DND-41 (cell line): ENCODE measurements at regions not wholly inside any gene's neighbourhood (a gene's known extent, or its start where the extent isn't known, plus 50 kb on each side); places are given as distances from the start of the nearest gene placed in this dataset.

Source experiments
- EZH2 ChIP-seq: IDR thresholded peaks from 3 replicates; pipeline ENCODE4 v1.6.1; 2012; ENCODE audit warnings: borderline replicate concordance, low read depth, mild to moderate bottlenecking, moderate library complexity, low read length, inconsistent platforms; ENCODE audit not compliant: severe bottlenecking
- TF ChIP-seq, protein P1 (sequence below): IDR thresholded peaks from 2 replicates; pipeline ENCODE4 v1.5.1; 2012; ENCODE audit warnings: borderline replicate concordance, low read length, moderate library complexity, mild to moderate bottlenecking; ENCODE audit not compliant: poor library complexity, severe bottlenecking; ENCODE audit errors: extremely low read depth

DNA sequence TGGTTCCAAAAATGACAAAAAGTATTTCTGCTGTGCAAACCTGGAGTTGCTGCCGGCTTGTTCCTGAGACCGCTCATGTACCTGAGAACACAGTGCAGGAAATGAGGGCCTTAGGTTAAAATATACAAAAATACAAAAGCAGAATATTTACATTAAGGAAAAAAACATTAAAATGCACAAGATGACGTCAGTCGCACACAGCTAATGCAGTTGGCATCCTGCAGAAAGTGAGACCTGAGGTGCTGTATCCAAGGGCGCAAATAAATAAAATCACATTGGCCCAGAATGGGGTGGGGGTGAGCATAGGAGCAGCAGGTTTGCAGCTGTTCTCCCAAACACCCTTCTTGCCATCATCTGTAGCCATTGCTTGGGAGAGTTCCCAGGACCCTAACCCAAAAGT lies 310.6 kb upstream of the BTBD3 start:
- TF ChIP-seq, protein P1, sequence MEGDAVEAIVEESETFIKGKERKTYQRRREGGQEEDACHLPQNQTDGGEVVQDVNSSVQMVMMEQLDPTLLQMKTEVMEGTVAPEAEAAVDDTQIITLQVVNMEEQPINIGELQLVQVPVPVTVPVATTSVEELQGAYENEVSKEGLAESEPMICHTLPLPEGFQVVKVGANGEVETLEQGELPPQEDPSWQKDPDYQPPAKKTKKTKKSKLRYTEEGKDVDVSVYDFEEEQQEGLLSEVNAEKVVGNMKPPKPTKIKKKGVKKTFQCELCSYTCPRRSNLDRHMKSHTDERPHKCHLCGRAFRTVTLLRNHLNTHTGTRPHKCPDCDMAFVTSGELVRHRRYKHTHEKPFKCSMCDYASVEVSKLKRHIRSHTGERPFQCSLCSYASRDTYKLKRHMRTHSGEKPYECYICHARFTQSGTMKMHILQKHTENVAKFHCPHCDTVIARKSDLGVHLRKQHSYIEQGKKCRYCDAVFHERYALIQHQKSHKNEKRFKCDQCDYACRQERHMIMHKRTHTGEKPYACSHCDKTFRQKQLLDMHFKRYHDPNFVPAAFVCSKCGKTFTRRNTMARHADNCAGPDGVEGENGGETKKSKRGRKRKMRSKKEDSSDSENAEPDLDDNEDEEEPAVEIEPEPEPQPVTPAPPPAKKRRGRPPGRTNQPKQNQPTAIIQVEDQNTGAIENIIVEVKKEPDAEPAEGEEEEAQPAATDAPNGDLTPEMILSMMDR = no peak
- no peak for TF ChIP-seq EZH2
